ENCODE measurements at regions not wholly inside any gene's neighbourhood (a gene's known extent, or its start where the extent isn't known, plus 50 kb on each side); places are given as distances from the start of the nearest gene placed in this dataset.
"Not testable (repeated sequence)": the region's sequence is repeated elsewhere in the genome, so short reads cannot be mapped to it uniquely, and the experiment has no call there.

GRCh38 chr13:85582890-85583289 lies 216.3 kb downstream of the SLITRK6 start:
- H3K27me3 ChIP-seq (ENCODE audit: control insufficient read depth, insufficient read depth, low read length) = no peaks in the 10 kb centered on the region
- H3K4me3 ChIP-seq (ENCODE audit: low read length) = no peak overlapping the region
- no peak for DNase-seq (ENCODE audit: low read depth, low spot score)
- WGBS (ENCODE audit: insufficient coverage, insufficient read length) = no CpG with 5 or more reads among the region's 1 CpG
- H3K4me1 ChIP-seq (ENCODE audit: control insufficient read depth, insufficient read depth, low read length) = no peaks in the 10 kb centered on the region
- H3K27ac ChIP-seq (ENCODE audit: low read length) = no peak overlapping the region
- H3K9me3 ChIP-seq (ENCODE audit: control insufficient read depth, insufficient read depth, low read length) = no peaks in the 10 kb centered on the region
- H3K36me3 ChIP-seq (ENCODE audit: control insufficient read depth, insufficient read depth, low read length) = no peaks in the 10 kb centered on the region

- H3K27ac ChIP-seq (ENCODE audit: low read length) = no peak overlapping the region
- no peaks in the 10 kb centered on the region for H3K27me3 ChIP-seq (ENCODE audit: control insufficient read depth, insufficient read depth, low read length)
- no peaks in the 10 kb centered on the region for H3K9me3 ChIP-seq (ENCODE audit: control insufficient read depth, insufficient read depth, low read length)
- no peak overlapping the region for H3K4me3 ChIP-seq (ENCODE audit: low read length)
- no peaks in the 10 kb centered on the region for H3K4me1 ChIP-seq (ENCODE audit: control insufficient read depth, insufficient read depth, low read length)
- no peak for DNase-seq (ENCODE audit: low read depth, low spot score)
- H3K36me3 ChIP-seq (ENCODE audit: control insufficient read depth, insufficient read depth, low read length) = no peaks in the 10 kb centered on the region
Measured at GRCh38 chr13:85575110-85575509, 224.1 kb downstream of the SLITRK6 start.

GRCh38 chr13:85567909-85568308 lies 231.3 kb downstream of the SLITRK6 start:
- WGBS (ENCODE audit: insufficient coverage, insufficient read length) = no CpG with 5 or more reads among the region's 2 CpGs

GRCh38 chr13:85565652-85566051 lies 233.6 kb downstream of the SLITRK6 start:
- DNase-seq (ENCODE audit: low read depth, low spot score) = no peak
- Histone ChIP-seq H3K36me3 (ENCODE audit: control insufficient read depth, insufficient read depth, low read length) (no peaks in the 10 kb centered on the region), H3K27me3 (ENCODE audit: control insufficient read depth, insufficient read depth, low read length) (no peaks in the 10 kb centered on the region), H3K27ac (ENCODE audit: low read length) (no peak overlapping the region), H3K4me1 (ENCODE audit: control insufficient read depth, insufficient read depth, low read length) (no peaks in the 10 kb centered on the region), H3K4me3 (ENCODE audit: low read length) (no peak overlapping the region), H3K9me3 (ENCODE audit: control insufficient read depth, insufficient read depth, low read length) (no peaks in the 10 kb centered on the region)
- no CpG with 5 or more reads among the region's 6 CpGs for WGBS (ENCODE audit: insufficient coverage, insufficient read length)

More at GRCh38 chr13:85567909-85568308, 231.3 kb downstream of the SLITRK6 start:
- no peak for DNase-seq (ENCODE audit: low read depth, low spot score)
- H3K4me1 ChIP-seq (ENCODE audit: control insufficient read depth, insufficient read depth, low read length) = no peaks in the 10 kb centered on the region
- no peaks in the 10 kb centered on the region for H3K36me3 ChIP-seq (ENCODE audit: control insufficient read depth, insufficient read depth, low read length)
- H3K9me3 ChIP-seq (ENCODE audit: control insufficient read depth, insufficient read depth, low read length) = no peaks in the 10 kb centered on the region
- no peaks in the 10 kb centered on the region for H3K27me3 ChIP-seq (ENCODE audit: control insufficient read depth, insufficient read depth, low read length)
- no peak overlapping the region for H3K4me3 ChIP-seq (ENCODE audit: low read length)
- no peak overlapping the region for H3K27ac ChIP-seq (ENCODE audit: low read length)

- WGBS (ENCODE audit: insufficient coverage, insufficient read length) = no CpG with 5 or more reads among the region's 1 CpG
- no peaks in the 10 kb centered on the region for H3K27me3 ChIP-seq (ENCODE audit: control insufficient read depth, insufficient read depth, low read length)
- no peak overlapping the region for H3K4me3 ChIP-seq (ENCODE audit: low read length)
- no peak for DNase-seq (ENCODE audit: low read depth, low spot score)
- H3K9me3 ChIP-seq (ENCODE audit: control insufficient read depth, insufficient read depth, low read length) = no peaks in the 10 kb centered on the region
- H3K36me3 ChIP-seq (ENCODE audit: control insufficient read depth, insufficient read depth, low read length) = no peaks in the 10 kb centered on the region
- no peak overlapping the region for H3K27ac ChIP-seq (ENCODE audit: low read length)
- H3K4me1 ChIP-seq (ENCODE audit: control insufficient read depth, insufficient read depth, low read length) = no peaks in the 10 kb centered on the region
Measured at GRCh38 chr13:85564598-85564997, 234.6 kb downstream of the SLITRK6 start.

GRCh38 chr13:85562282-85562681 lies 236.9 kb downstream of the SLITRK6 start:
- H3K4me3 ChIP-seq (ENCODE audit: low read length) = no peak overlapping the region
- H3K27me3 ChIP-seq (ENCODE audit: control insufficient read depth, insufficient read depth, low read length) = no peaks in the 10 kb centered on the region
- DNase-seq (ENCODE audit: low read depth, low spot score) = no peak
- no peaks in the 10 kb centered on the region for H3K4me1 ChIP-seq (ENCODE audit: control insufficient read depth, insufficient read depth, low read length)
- no peaks in the 10 kb centered on the region for H3K9me3 ChIP-seq (ENCODE audit: control insufficient read depth, insufficient read depth, low read length)
- whole genome bisulfite sequencing (ENCODE audit: insufficient coverage, insufficient read length) = no CpG with 5 or more reads among the region's 6 CpGs
- no peak overlapping the region for H3K27ac ChIP-seq (ENCODE audit: low read length)
- no peaks in the 10 kb centered on the region for H3K36me3 ChIP-seq (ENCODE audit: control insufficient read depth, insufficient read depth, low read length)

GRCh38 chr13:85557691-85558467 lies 241.3 kb downstream of the SLITRK6 start:
- H3K27ac ChIP-seq (ENCODE audit: low read length) = no peak overlapping the region
- WGBS (ENCODE audit: insufficient coverage, insufficient read length) = 100% methylated on average over 1 of the region's 6 CpGs
- H3K36me3 ChIP-seq (ENCODE audit: control insufficient read depth, insufficient read depth, low read length) = no peaks in the 10 kb centered on the region
- no peaks in the 10 kb centered on the region for H3K4me1 ChIP-seq (ENCODE audit: control insufficient read depth, insufficient read depth, low read length)
- no peak for DNase-seq (ENCODE audit: low read depth, low spot score)
- H3K4me3 ChIP-seq (ENCODE audit: low read length) = no peak overlapping the region
- no peaks in the 10 kb centered on the region for H3K27me3 ChIP-seq (ENCODE audit: control insufficient read depth, insufficient read depth, low read length)
- H3K9me3 ChIP-seq (ENCODE audit: control insufficient read depth, insufficient read depth, low read length) = no peaks in the 10 kb centered on the region

GRCh38 chr13:85551012-85551411 lies 248.2 kb downstream of the SLITRK6 start:
- DNase-seq (ENCODE audit: low read depth, low spot score) = no peak
- WGBS (ENCODE audit: insufficient coverage, insufficient read length) = no CpG with 5 or more reads among the region's 1 CpG
- Histone ChIP-seq H3K9me3 (ENCODE audit: control insufficient read depth, insufficient read depth, low read length) (no peaks in the 10 kb centered on the region), H3K36me3 (ENCODE audit: control insufficient read depth, insufficient read depth, low read length) (no peaks in the 10 kb centered on the region), H3K27me3 (ENCODE audit: control insufficient read depth, insufficient read depth, low read length) (no peaks in the 10 kb centered on the region), H3K27ac (ENCODE audit: low read length) (no peak overlapping the region), H3K4me1 (ENCODE audit: control insufficient read depth, insufficient read depth, low read length) (no peaks in the 10 kb centered on the region), H3K4me3 (ENCODE audit: low read length) (no peak overlapping the region)

GRCh38 chr13:85549819-85550218 lies 249.4 kb downstream of the SLITRK6 start:
- Histone ChIP-seq H3K9me3 (ENCODE audit: control insufficient read depth, insufficient read depth, low read length) (no peaks in the 10 kb centered on the region), H3K36me3 (ENCODE audit: control insufficient read depth, insufficient read depth, low read length) (no peaks in the 10 kb centered on the region), H3K27ac (ENCODE audit: low read length) (no peak overlapping the region), H3K4me1 (ENCODE audit: control insufficient read depth, insufficient read depth, low read length) (no peaks in the 10 kb centered on the region), H3K27me3 (ENCODE audit: control insufficient read depth, insufficient read depth, low read length) (no peaks in the 10 kb centered on the region), H3K4me3 (ENCODE audit: low read length) (no peak overlapping the region)
- no peak for DNase-seq (ENCODE audit: low read depth, low spot score)
- no CpG with 5 or more reads among the region's 2 CpGs for WGBS (ENCODE audit: insufficient coverage, insufficient read length)

- H3K4me1 ChIP-seq (ENCODE audit: control insufficient read depth, insufficient read depth, low read length); H3K27me3 ChIP-seq (ENCODE audit: control insufficient read depth, insufficient read depth, low read length); H3K36me3 ChIP-seq (ENCODE audit: control insufficient read depth, insufficient read depth, low read length); DNase-seq (ENCODE audit: low read depth, low spot score); H3K27ac ChIP-seq (ENCODE audit: low read length); H3K4me3 ChIP-seq (ENCODE audit: low read length); H3K9me3 ChIP-seq (ENCODE audit: control insufficient read depth, insufficient read depth, low read length): not testable (repeated sequence)
Measured at GRCh38 chr13:85548845-85549244, 250.4 kb downstream of the SLITRK6 start.

- no peaks in the 10 kb centered on the region for H3K9me3 ChIP-seq (ENCODE audit: control insufficient read depth, insufficient read depth, low read length)
- WGBS (ENCODE audit: insufficient coverage, insufficient read length) = no CpG with 5 or more reads among the region's 5 CpGs
- no peaks in the 10 kb centered on the region for H3K36me3 ChIP-seq (ENCODE audit: control insufficient read depth, insufficient read depth, low read length)
- no peak overlapping the region for H3K27ac ChIP-seq (ENCODE audit: low read length)
- DNase-seq (ENCODE audit: low read depth, low spot score) = no peak
- H3K27me3 ChIP-seq (ENCODE audit: control insufficient read depth, insufficient read depth, low read length) = no peaks in the 10 kb centered on the region
- H3K4me3 ChIP-seq (ENCODE audit: low read length) = no peak overlapping the region
- H3K4me1 ChIP-seq (ENCODE audit: control insufficient read depth, insufficient read depth, low read length) = no peaks in the 10 kb centered on the region
Measured at GRCh38 chr13:85545771-85546170, 253.4 kb downstream of the SLITRK6 start.

Data from iPS DF 6.9 (cell line).